ENCODE measurements at regions not wholly inside any gene's neighbourhood (a gene's known extent, or its start where the extent isn't known, plus 50 kb on each side); places are given as distances from the start of the nearest gene placed in this dataset.

GRCh38 chr3:194866236-194866635, 180.6 kb downstream of the FAM43A start:
- Histone ChIP-seq H3K23ac (ENCODE audit: low read depth, low read length) (no peak overlapping the region), H4K91ac (ENCODE audit: insufficient read depth, low read depth, low read length) (no peak overlapping the region), H3K27me3 (ENCODE audit: control insufficient read depth, insufficient read depth, low read length) (peaks cover 12% of the 10 kb centered on the region), H3K18ac (ENCODE audit: low read depth, low read length) (no peak overlapping the region), H3K27ac (ENCODE audit: insufficient read depth, low read length) (no peak overlapping the region), H3K4me1 (ENCODE audit: control insufficient read depth, insufficient read depth, low read length) (no peaks in the 10 kb centered on the region), H3K4me2 (ENCODE audit: low read depth, low read length) (no peak overlapping the region), H2AK9ac (replicated peaks; ENCODE audit: low read depth, low read length, poor library complexity) (no peak overlapping the region), H2BK5ac (ENCODE audit: low read depth, low read length, poor library complexity, severe bottlenecking) (no peak overlapping the region), H2BK120ac (ENCODE audit: low read depth, low read length) (no peak overlapping the region), H2BK20ac (ENCODE audit: low read depth, low read length) (no peak overlapping the region), H4K8ac (ENCODE audit: low read depth in 2 of 2, low read length in 2 of 2) (no peak overlapping the region), H3K4me3 (ENCODE audit: insufficient read depth, low read depth, low read length) (no peak overlapping the region), H3K36me3 (ENCODE audit: control insufficient read depth, insufficient read depth, low read length) (no peaks in the 10 kb centered on the region), H3K4ac (ENCODE audit: low read depth, low read length) (no peak overlapping the region), H3K9me1 (ENCODE audit: insufficient read depth, low read length) (no peaks in the 10 kb centered on the region; the same call in 1 of the 2 replicates), H2AK5ac (ENCODE audit: low read depth, low read length) (no peak overlapping the region), H3K14ac (replicated peaks; ENCODE audit: low read depth, low read length) (no peak overlapping the region), H3K9me3 (ENCODE audit: control insufficient read depth, insufficient read depth, low read length) (peaks cover 6% of the 10 kb centered on the region), H2BK15ac (ENCODE audit: low read depth, low read length) (no peak overlapping the region), H3K56ac (ENCODE audit: extremely low read depth, insufficient read depth, low read length) (no peak overlapping the region), H4K20me1 (ENCODE audit: insufficient read depth, low read length) (no peaks in the 10 kb centered on the region), H3K9ac (ENCODE audit: low read depth, low read length) (no peak overlapping the region), H3K79me1 (ENCODE audit: low read depth in 1 of 2, low read length in 2 of 2) (no peaks in the 10 kb centered on the region), H4K5ac (ENCODE audit: low read depth, low read length) (no peak overlapping the region), H2AFZ (replicated peaks; ENCODE audit: low read length, poor library complexity) (no peak overlapping the region)
- in situ Hi-C loops (cut with MboI; ENCODE audit: low sequenced_read_pairs) (loop anchor here (25.0 kb wide), 1 partner anchor 529 kb away; no protein-coding TSS in a partner anchor), dilution Hi-C loops (cut with HindIII; ENCODE audit: low sequenced_read_pairs, unreplicated experiment) (no loop called here), intact Hi-C loops (cut with micrococcal nuclease) (no loop called here)
- CTCF ChIA-PET = no interaction called here
- TF ChIP-seq CEBPB (IDR thresholded peaks at IDR 0.05; ENCODE audit: low read depth, low read length) (no peak), RAD21 (IDR thresholded peaks at IDR 0.05; ENCODE audit: low read length) (no peak), SMC3 (IDR thresholded peaks at IDR 0.05; ENCODE audit: low read depth, low read length) (no peak), RFX5 (IDR thresholded peaks at IDR 0.05; ENCODE audit: low read depth, low read length) (no peak), NFE2L2 (IDR thresholded peaks at IDR 0.05; ENCODE audit: low read depth, low read length) (no peak), MAFK (IDR thresholded peaks at IDR 0.05; ENCODE audit: low read depth, low read length) (no peak), MXI1 (IDR thresholded peaks at IDR 0.05; ENCODE audit: borderline replicate concordance, low read depth, low read length) (no peak), BHLHE40 (IDR thresholded peaks at IDR 0.05; ENCODE audit: low read depth, low read length) (no peak), RCOR1 (IDR thresholded peaks at IDR 0.05; ENCODE audit: insufficient replicate concordance, low read length) (no peak), CHD1 (IDR thresholded peaks at IDR 0.05; ENCODE audit: low read depth, low read length) (no peak), POLR2A (IDR thresholded peaks at IDR 0.05; ENCODE audit: low read depth, low read length) (no peak), FOS (IDR thresholded peaks at IDR 0.05; ENCODE audit: low read depth, low read length) (no peak)
- TF ChIP-seq, protein P1, sequence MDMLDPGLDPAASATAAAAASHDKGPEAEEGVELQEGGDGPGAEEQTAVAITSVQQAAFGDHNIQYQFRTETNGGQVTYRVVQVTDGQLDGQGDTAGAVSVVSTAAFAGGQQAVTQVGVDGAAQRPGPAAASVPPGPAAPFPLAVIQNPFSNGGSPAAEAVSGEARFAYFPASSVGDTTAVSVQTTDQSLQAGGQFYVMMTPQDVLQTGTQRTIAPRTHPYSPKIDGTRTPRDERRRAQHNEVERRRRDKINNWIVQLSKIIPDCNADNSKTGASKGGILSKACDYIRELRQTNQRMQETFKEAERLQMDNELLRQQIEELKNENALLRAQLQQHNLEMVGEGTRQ (IDR thresholded peaks at IDR 0.05; ENCODE audit: low read depth, low read length) = no peak
- TF ChIP-seq, protein P2, sequence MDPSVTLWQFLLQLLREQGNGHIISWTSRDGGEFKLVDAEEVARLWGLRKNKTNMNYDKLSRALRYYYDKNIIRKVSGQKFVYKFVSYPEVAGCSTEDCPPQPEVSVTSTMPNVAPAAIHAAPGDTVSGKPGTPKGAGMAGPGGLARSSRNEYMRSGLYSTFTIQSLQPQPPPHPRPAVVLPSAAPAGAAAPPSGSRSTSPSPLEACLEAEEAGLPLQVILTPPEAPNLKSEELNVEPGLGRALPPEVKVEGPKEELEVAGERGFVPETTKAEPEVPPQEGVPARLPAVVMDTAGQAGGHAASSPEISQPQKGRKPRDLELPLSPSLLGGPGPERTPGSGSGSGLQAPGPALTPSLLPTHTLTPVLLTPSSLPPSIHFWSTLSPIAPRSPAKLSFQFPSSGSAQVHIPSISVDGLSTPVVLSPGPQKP (IDR thresholded peaks at IDR 0.05; ENCODE audit: borderline replicate concordance, low read depth, low read length) = no peak
- no peak for ATAC-seq (ENCODE audit: low read depth)
- no peak for DNase-seq
- no TSS peak for BruUV-seq (replicated peaks)
- POLR2A ChIA-PET (ENCODE audit: unreplicated experiment) = no interaction called here
- WGBS, 2 experiments (ENCODE audit: extremely low coverage in 2 of 2, insufficient read length in 1 of 2) = no CpG with 5 or more reads among the region's 4 CpGs

Data from IMR-90 (cell line).